PC-9 (cell line): ENCODE measurements at regions not wholly inside any gene's neighbourhood (a gene's known extent, or its start where the extent isn't known, plus 50 kb on each side); places are given as distances from the start of the nearest gene placed in this dataset.

Experiments
- CTCF ChIP-seq: fragments of 200-600 bp; sonication (generic); conservative IDR thresholded peaks from 2 replicates; pipeline ENCODE4 v1.6.1; 2017; ENCODE audit warnings: mixed run types, antibody characterized with exemption, mild to moderate bottlenecking, moderate library complexity
- EZH2 ChIP-seq: fragments of 200-600 bp; sonication (generic); IDR thresholded peaks from 2 replicates; pipeline ENCODE4 v1.8.0; 2017; ENCODE audit warnings: antibody characterized with exemption, low read depth

GRCh38 chr6:164419099-164419498 is 890.3 kb downstream of the C6orf118 start:
- TF ChIP-seq CTCF (no peak), EZH2 (no peak)
